Skeletal muscle satellite cell (primary cell): ENCODE measurements at regions not wholly inside any gene's neighbourhood (a gene's known extent, or its start where the extent isn't known, plus 50 kb on each side); places are given as distances from the start of the nearest gene placed in this dataset.

Source experiments
- H3K27me3 ChIP-seq: 2 replicates; pipeline ENCODE4 v1.7.0; 2013; ENCODE audit warnings: low read length; ENCODE audit not compliant: control insufficient read depth, insufficient read depth
- H3K36me3 ChIP-seq: 2 replicates; pipeline ENCODE4 v1.7.0; 2013; ENCODE audit warnings: mild to moderate bottlenecking, control low read depth, low read length; ENCODE audit not compliant: insufficient read depth
- H3K4me1 ChIP-seq: 2 replicates; pipeline ENCODE4 v1.7.0; 2013; ENCODE audit warnings: low read length; ENCODE audit not compliant: control insufficient read depth, insufficient read depth
- H3K4me2 ChIP-seq: 2 replicates; pipeline ENCODE4 v1.7.0; 2013; ENCODE audit warnings: mild to moderate bottlenecking, low read length
- H3K4me3 ChIP-seq: 2 replicates; pipeline ENCODE4 v1.7.0; 2013; ENCODE audit warnings: low read length
- H3K9ac ChIP-seq: 2 replicates; pipeline ENCODE4 v1.7.0; 2013; ENCODE audit warnings: mild to moderate bottlenecking, low read depth, low read length, moderate library complexity
- H3K9me3 ChIP-seq: replicated peaks from 2 replicates; pipeline ENCODE4 v1.7.0; 2013; ENCODE audit warnings: mild to moderate bottlenecking, control low read depth, low read length

DNA sequence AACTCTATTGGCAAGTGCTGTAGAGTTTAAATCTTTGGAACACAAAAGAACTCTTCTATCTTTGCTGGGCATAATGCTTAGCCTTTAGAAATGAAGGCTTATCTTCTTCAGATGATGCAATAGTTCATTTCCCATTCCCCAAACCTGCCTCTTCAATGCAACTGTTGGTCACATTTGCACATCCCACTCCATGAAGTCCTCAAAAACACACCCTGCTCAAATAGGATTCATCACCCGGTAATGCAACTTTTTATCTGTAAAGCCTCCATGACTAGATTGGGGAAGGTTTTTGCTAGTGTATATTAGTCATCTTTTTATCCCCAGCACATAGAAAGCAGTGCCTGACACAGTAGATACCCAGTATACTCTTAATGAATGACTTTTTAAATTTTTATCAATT, 376.4 kb downstream of the RBM43 start:
- H3K9ac ChIP-seq, result no peak overlapping the region
- H3K27me3 ChIP-seq, result no peaks in the 10 kb centered on the region
- no peak overlapping the region for H3K4me3 ChIP-seq
- H3K4me1 ChIP-seq, result peaks cover 8% of the 10 kb centered on the region
- no peaks in the 10 kb centered on the region for H3K36me3 ChIP-seq
- H3K4me2 ChIP-seq, result no peak overlapping the region
- no peaks in the 10 kb centered on the region for H3K9me3 ChIP-seq

DNA sequence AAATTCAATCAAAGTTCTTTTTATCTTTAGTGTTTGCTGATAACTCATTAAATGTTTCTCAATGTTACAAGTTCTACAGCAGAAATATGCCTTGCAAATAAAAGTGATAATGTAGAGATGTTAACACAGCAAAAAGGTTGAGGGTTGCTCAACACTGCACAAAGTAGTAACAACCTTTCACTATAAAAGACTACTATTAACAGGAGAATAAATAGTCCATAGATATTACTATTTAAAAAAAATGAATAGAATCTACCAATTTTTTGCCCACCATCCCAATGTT, 378.1 kb downstream of the RBM43 start:
- Histone ChIP-seq H3K27me3 (no peaks in the 10 kb centered on the region), H3K36me3 (no peaks in the 10 kb centered on the region)

DNA sequence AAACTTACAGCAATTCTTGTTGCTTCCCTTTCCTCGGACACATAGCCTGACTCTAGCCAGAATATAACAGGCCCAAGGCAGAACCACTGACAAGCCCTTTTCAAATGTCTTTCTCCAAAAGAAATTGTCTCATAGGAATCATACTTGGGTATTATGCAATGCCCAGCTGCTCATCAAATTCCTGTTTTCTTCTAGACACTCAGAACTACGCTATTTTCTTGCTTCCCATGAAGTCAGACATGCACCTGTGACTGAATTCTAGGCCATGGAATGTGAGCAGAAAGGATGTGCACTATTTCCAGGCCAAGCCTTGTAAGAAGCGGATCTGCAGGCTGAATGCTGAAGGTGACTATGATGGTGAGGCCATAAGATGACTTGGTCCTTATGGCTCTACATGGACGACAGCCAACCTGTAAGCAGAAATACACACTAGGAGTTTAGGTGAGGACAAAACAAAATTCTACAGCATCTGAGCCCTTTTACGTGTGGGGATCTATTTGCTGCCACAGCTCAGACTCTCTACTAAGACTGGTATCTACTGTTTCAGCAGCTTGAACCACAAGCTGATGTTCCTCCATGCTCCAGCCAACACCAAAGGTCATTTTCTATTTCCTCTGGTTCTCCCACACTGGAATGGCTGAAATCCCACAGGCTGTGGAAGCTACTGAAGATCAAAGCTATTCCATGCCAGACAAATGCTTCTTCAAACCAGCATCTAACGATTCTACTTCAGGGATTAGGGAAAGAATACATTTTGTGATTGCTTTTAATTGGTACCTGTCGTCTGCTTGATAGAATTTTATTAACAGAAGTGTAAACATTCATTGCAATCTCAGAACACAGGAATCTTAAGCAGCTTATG, 378.7 kb downstream of the RBM43 start:
- no peak overlapping the region for H3K4me2 ChIP-seq
- no peaks in the 10 kb centered on the region for H3K36me3 ChIP-seq
- H3K4me1 ChIP-seq, result peaks cover 1% of the 10 kb centered on the region
- no peaks in the 10 kb centered on the region for H3K27me3 ChIP-seq
- H3K4me3 ChIP-seq, result no peak overlapping the region
- no peaks in the 10 kb centered on the region for H3K9me3 ChIP-seq
- H3K9ac ChIP-seq, result no peak overlapping the region

More for the DNA sequence above, 378.1 kb downstream of the RBM43 start:
- Histone ChIP-seq H3K9ac (no peak overlapping the region), H3K9me3 (no peaks in the 10 kb centered on the region), H3K4me2 (no peak overlapping the region), H3K4me1 (peaks cover 7% of the 10 kb centered on the region), H3K4me3 (no peak overlapping the region)

DNA sequence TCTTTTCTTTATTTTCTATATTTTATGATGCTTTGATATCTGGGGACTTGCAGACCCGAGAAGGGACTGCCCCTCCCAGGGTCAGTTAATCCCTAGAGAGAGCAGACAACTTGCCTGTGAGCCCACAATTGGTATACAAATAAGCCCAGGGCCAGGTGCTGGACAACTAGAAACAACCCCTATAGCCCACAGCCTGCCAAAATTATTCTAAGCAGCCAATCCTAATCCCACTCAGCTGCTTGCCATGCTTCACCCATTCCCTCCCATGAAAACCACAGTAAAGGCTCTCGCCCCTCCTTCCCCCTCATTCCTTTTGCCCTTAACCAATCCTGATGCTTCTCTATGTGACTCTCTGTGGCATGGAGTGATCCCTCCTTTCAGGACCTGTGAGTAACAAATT, 380.7 kb downstream of the RBM43 start:
- Histone ChIP-seq H3K36me3 (no peaks in the 10 kb centered on the region), H3K4me2 (no peak overlapping the region), H3K4me3 (no peak overlapping the region), H3K9ac (no peak overlapping the region), H3K4me1 (no peaks in the 10 kb centered on the region), H3K9me3 (no peaks in the 10 kb centered on the region), H3K27me3 (no peaks in the 10 kb centered on the region)

DNA sequence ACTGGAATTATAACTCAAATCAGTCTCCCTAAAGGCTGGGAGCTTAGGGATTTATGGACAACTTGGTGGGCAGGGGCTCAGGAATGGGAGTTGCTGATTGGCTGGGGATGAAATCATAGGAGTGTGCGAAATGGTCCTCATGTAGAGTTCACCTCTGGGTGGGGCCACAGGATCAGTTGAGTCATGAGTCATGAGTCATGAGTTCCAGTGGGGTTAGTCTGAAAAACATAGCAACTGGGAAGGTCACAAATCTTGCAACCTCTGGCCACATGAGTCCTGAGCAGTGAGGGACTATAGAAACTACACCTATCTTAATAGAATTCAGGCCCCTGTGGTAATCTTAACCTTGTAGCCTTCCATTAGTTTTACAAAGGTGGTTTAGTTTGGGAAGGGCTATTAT, 383.3 kb downstream of the RBM43 start:
- H3K9ac ChIP-seq, result no peak overlapping the region
- no peaks in the 10 kb centered on the region for H3K9me3 ChIP-seq
- no peak overlapping the region for H3K4me3 ChIP-seq
- no peaks in the 10 kb centered on the region for H3K27me3 ChIP-seq
- H3K36me3 ChIP-seq, result no peaks in the 10 kb centered on the region
- no peaks in the 10 kb centered on the region for H3K4me1 ChIP-seq
- H3K4me2 ChIP-seq, result no peak overlapping the region

DNA sequence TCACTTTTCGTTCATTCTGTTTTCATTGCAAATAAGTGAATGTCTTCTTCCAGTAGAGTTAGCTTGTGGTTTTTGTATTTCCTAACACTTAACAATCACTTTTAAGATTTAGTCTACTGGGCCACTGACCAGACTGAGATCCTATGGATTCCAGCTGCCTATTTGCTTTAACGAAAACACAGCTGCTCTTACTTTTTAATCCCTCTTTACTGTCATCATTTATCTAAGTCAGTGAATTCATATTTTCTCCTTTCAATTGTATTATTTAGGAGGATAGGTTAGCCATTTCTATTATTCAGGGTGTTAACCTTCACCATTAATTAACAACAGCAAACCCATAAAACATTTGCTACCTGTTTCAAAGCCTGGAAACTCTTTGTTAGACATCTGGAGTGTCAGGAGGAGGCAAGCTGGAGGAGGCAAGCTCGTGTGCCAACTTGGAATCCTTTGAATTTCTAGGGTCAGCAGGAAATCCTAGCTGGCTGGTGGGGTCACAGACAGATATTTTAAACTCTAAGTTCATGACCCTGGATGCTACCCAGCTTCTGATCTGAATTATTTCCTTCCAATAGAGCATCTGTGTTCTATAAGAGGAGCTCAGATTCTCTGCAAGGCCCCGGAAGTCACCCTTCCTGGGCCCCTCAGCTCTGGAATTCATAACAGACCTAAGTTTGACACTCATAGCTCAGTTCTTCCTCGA, 385.3 kb downstream of the RBM43 start:
- Histone ChIP-seq H3K4me1 (no peaks in the 10 kb centered on the region), H3K9ac (no peak overlapping the region), H3K36me3 (no peaks in the 10 kb centered on the region), H3K4me2 (no peak overlapping the region), H3K4me3 (no peak overlapping the region), H3K9me3 (no peaks in the 10 kb centered on the region), H3K27me3 (no peaks in the 10 kb centered on the region)

DNA sequence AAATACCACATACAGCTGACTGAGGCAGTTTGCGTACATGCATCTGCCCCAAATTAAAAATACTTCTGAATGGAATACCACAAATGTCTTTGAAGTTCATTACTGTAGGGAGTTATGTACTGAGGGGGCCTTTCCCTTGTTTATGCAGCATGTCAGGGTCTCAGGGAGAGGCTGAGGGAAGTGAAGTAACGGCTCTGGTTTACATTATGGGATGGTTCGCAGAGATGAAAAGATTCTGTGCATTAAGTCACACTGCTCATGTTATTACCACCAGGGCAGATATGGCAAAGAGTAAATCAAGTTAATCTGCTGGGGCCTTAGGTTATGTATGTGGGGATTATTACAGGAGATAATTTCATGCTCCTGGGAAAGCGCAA, 385.9 kb upstream of the RND3 start:
- Histone ChIP-seq H3K36me3 (no peaks in the 10 kb centered on the region), H3K4me1 (no peaks in the 10 kb centered on the region), H3K4me2 (no peak overlapping the region), H3K27me3 (no peaks in the 10 kb centered on the region), H3K4me3 (no peak overlapping the region), H3K9ac (no peak overlapping the region), H3K9me3 (no peaks in the 10 kb centered on the region)

DNA sequence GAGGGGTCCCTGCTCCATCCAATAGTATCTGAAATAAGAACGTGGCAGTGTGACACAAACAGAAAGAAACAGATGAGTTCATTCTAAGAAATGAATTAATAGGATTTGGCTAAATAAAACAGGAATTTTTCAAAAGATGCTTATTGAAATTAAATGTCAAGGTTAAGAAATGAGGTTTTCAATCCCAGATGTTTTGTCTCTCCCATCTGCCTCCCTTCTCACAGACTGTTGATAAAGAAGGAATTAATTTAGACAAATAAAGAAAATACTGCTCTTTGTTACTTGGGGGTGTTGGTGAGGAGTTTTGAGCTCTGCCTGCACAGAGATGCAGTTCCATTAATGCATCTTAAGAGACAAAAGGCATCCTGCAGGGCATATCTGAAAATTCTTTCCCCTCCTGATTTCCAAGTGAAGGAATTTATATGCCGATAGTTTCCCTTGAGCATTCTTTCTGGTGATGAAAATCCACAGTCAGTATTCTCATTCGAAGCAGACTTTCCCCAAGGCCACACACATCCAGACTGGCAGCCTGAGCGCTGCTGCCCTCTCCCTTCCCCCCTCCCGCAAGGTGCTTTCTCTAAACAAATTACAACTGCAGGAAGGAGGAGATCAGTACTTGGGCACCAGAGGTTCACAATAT, 385.4 kb upstream of the RND3 start:
- no peak overlapping the region for H3K4me3 ChIP-seq
- H3K36me3 ChIP-seq, result no peaks in the 10 kb centered on the region
- H3K9ac ChIP-seq, result no peak overlapping the region
- no peaks in the 10 kb centered on the region for H3K9me3 ChIP-seq
- H3K27me3 ChIP-seq, result no peaks in the 10 kb centered on the region
- no peaks in the 10 kb centered on the region for H3K4me1 ChIP-seq
- no peak overlapping the region for H3K4me2 ChIP-seq

DNA sequence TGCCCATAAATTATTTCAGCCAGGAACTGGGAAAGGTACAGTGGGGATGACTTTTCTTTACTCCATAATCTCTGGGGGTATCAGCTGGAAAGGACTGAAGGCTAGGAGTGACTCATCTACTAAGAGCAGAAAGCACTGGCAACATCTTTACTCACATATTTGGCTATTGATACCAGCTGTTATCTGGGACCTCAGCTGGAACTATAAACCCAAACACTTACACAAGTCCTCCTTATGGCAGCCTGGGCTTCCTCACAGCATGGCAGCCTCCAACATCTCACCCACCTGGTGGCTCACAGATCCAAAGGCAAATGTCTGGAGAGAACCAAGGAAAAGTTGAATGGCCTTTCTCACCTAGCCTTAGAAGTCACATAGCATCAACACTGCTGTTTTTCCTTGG, 379.0 kb upstream of the RND3 start:
- no peaks in the 10 kb centered on the region for H3K27me3 ChIP-seq
- H3K4me3 ChIP-seq, result no peak overlapping the region
- H3K36me3 ChIP-seq, result no peaks in the 10 kb centered on the region
- no peaks in the 10 kb centered on the region for H3K4me1 ChIP-seq
- H3K9ac ChIP-seq, result no peak overlapping the region
- no peak overlapping the region for H3K4me2 ChIP-seq
- no peaks in the 10 kb centered on the region for H3K9me3 ChIP-seq

DNA sequence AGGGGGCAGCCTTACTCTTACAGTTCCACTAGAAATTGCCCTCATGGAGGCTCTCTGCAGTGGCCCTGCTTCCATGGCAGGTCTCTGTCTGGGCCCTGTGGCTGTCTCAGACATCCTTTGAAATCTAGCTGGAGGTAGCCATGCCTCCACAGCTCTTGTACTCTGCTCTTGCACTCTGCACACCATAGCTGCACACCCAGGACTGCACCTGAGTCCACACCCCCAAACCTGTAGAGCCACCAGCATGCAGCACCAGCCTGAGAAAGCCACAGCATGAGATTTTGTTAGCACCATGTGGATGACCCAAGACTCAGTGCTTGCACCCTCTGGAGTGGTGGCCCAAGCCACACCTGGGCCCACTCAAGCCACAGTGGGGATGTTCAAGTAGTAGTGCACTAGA, 376.2 kb upstream of the RND3 start:
- Histone ChIP-seq H3K4me3 (no peak overlapping the region), H3K9me3 (no peaks in the 10 kb centered on the region), H3K27me3 (no peaks in the 10 kb centered on the region), H3K4me1 (no peaks in the 10 kb centered on the region), H3K9ac (no peak overlapping the region), H3K36me3 (no peaks in the 10 kb centered on the region), H3K4me2 (no peak overlapping the region)

DNA sequence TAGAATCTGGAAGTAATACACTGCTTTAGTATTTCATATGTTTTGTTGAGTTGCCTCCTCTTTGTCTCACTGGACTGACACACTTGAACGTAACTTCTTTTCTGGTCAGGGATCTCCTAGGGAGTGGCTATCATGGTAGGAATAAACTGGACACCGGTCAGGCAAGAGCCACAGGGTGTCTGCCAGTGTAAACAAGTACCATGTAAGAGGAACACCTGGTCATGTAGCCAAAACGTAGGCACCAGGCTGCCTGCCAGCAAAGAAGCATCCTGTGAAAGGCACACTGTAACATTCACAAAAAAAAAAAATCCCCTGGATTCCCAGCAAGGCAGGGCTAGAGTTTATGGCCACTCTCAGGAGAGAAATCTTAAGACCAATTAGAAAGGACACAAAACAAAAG, 372.8 kb upstream of the RND3 start:
- Histone ChIP-seq H3K36me3 (no peaks in the 10 kb centered on the region), H3K27me3 (no peaks in the 10 kb centered on the region), H3K4me3 (no peak overlapping the region), H3K9me3 (no peaks in the 10 kb centered on the region), H3K9ac (no peak overlapping the region), H3K4me2 (no peak overlapping the region), H3K4me1 (no peaks in the 10 kb centered on the region)

DNA sequence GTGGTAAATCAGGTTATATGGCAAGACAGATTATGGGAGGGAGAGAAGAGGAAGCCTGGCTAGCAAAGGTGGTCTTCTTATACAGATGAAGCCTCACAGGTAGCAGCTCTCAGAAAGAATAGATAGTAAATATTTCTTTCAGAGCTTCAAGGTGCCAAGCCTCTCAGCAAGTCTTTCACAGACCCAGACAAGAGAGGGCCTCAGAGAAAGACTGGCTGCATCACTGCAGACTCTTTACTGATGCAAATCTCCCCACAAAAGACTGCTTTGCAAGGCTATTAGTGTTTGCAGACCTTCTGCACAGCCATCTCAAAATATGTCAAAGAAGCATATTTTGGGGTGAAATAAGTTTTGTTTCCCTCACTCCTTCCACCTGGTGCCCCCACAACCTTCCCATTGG, 372.4 kb upstream of the RND3 start:
- no peaks in the 10 kb centered on the region for H3K9me3 ChIP-seq
- H3K27me3 ChIP-seq, result no peaks in the 10 kb centered on the region
- no peak overlapping the region for H3K4me2 ChIP-seq
- no peaks in the 10 kb centered on the region for H3K4me1 ChIP-seq
- no peak overlapping the region for H3K9ac ChIP-seq
- no peak overlapping the region for H3K4me3 ChIP-seq
- no peaks in the 10 kb centered on the region for H3K36me3 ChIP-seq
